ENCODE measurements at regions not wholly inside any gene's neighbourhood (a gene's known extent, or its start where the extent isn't known, plus 50 kb on each side); places are given as distances from the start of the nearest gene placed in this dataset.

- no peak overlapping the region for H3K4ac ChIP-seq (replicated peaks; ENCODE audit: insufficient read length, low read depth, low read length)
- H3K14ac ChIP-seq (ENCODE audit: insufficient read length), result no peak overlapping the region
- no peak overlapping the region for H2BK120ac ChIP-seq (replicated peaks; ENCODE audit: low read depth, low read length)
- H3K56ac ChIP-seq (replicated peaks; ENCODE audit: insufficient read length, low read depth, low read length), result no peak overlapping the region
- H3K9me3 ChIP-seq (ENCODE audit: insufficient read depth in 2 of 2, low read depth in 1 of 2, low read length in 1 of 2), result peaks cover 0 to 2% of the 10 kb centered on the region in 2 experiments; a peak in 1 of 4 replicates
- H3K4me1 ChIP-seq (replicated peaks in 1 of 4; ENCODE audit: control insufficient read depth in 3 of 4, insufficient read depth in 4 of 4, low read length in 3 of 4), result no peaks in the 10 kb centered on the region
- H3K79me2 ChIP-seq (ENCODE audit: control insufficient read depth in 1 of 2, insufficient read depth in 2 of 2, low read length in 2 of 2), result no peaks in the 10 kb centered on the region
- FAIRE-seq (no peak), DNase-seq (ENCODE audit: low read depth in 1 of 2, low spot score in 2 of 2) (no peak)
- no peak overlapping the region for H4K91ac ChIP-seq (replicated peaks; ENCODE audit: insufficient read length, low read length)
- H3K23ac ChIP-seq (ENCODE audit: insufficient read length), result no peak overlapping the region
- CTCF ChIA-PET (ENCODE audit: partially characterized antibody), result no interaction called here
- no peak overlapping the region for H3K18ac ChIP-seq (ENCODE audit: extremely low read depth, low read length)
- H2BK12ac ChIP-seq (ENCODE audit: low read depth, low read length), result no peak overlapping the region
- H3K4me3 ChIP-seq (ENCODE audit: extremely low read depth in 1 of 4, insufficient read depth in 2 of 4, low read depth in 3 of 4, low read length in 4 of 4), result no peak overlapping the region
- H2AK5ac ChIP-seq (ENCODE audit: low read depth, low read length), result no peak overlapping the region
- no peak overlapping the region for H2BK15ac ChIP-seq (ENCODE audit: low read length)
- no peak overlapping the region for H3K9ac ChIP-seq (replicated peaks in 1 of 4; ENCODE audit: extremely low read depth in 1 of 4, low read depth in 3 of 4, low read length in 3 of 4)
- no peaks in the 10 kb centered on the region for H3K79me1 ChIP-seq (ENCODE audit: low read depth, low read length)
- H3K27me3 ChIP-seq (replicated peaks in 1 of 4; ENCODE audit: control insufficient read depth in 3 of 4, extremely low read depth in 1 of 4, insufficient read depth in 3 of 4, low read length in 3 of 4), result no peaks in the 10 kb centered on the region
- 88% methylated on average over 1 of the region's 1 CpG; no CpG with 5 or more reads in 1 of the 2 experiments for WGBS, 2 experiments (ENCODE audit: extremely low coverage in 1 of 2, insufficient coverage in 1 of 2, insufficient read length in 1 of 2, insufficient replicate concordance in 2 of 2, low coverage in 1 of 2, low lambda C conversion rate in 2 of 2, missing lambda C conversion rate in 1 of 2)
- no peak overlapping the region for H2BK20ac ChIP-seq (ENCODE audit: low read length)
- no peak overlapping the region for H3K27ac ChIP-seq (ENCODE audit: low read depth, low read length)
- no peak overlapping the region for H2AFZ ChIP-seq (ENCODE audit: low read length)
- H4K8ac ChIP-seq (ENCODE audit: extremely low read depth, insufficient read depth, low read length), result no peak overlapping the region
- H2BK5ac ChIP-seq (ENCODE audit: low read depth, low read length), result no peak overlapping the region
- no peak overlapping the region for H3K4me2 ChIP-seq (ENCODE audit: insufficient read depth in 1 of 2, low read depth in 2 of 2, low read length in 2 of 2)
- no peak overlapping the region for H4K5ac ChIP-seq (ENCODE audit: insufficient read length, low read depth, low read length)
- no peaks in the 10 kb centered on the region for H3K36me3 ChIP-seq (ENCODE audit: control insufficient read depth in 2 of 4, insufficient read depth in 4 of 4, low read length in 3 of 4)
- H4K20me1 ChIP-seq (replicated peaks in 1 of 2; ENCODE audit: control insufficient read depth in 1 of 2, insufficient read depth in 2 of 2, low read length in 2 of 2), result no peaks in the 10 kb centered on the region
- POLR2A ChIA-PET (ENCODE audit: partially characterized antibody), result no interaction called here
- H3K23me2 ChIP-seq (ENCODE audit: low read depth, low read length), result no peaks in the 10 kb centered on the region
- TF ChIP-seq TBP (IDR thresholded peaks at IDR 0.05; ENCODE audit: low read depth, low read length), result no peak
- TF ChIP-seq TCF12 (IDR thresholded peaks at IDR 0.05; ENCODE audit: low read depth, low read length), result no peak
- no peak for TF ChIP-seq SP2 (IDR thresholded peaks at IDR 0.05; ENCODE audit: low read length)
- TF ChIP-seq RXRA (IDR thresholded peaks at IDR 0.05; ENCODE audit: insufficient read depth, low read depth, low read length), result no peak
- no peak for TF ChIP-seq RBBP5 (IDR thresholded peaks at IDR 0.05; ENCODE audit: borderline replicate concordance, low read depth, low read length)
- TF ChIP-seq FOSL1 (IDR thresholded peaks at IDR 0.05; ENCODE audit: insufficient read depth, low read depth, low read length), result no peak
- no peak for TF ChIP-seq GTF2F1 (IDR thresholded peaks at IDR 0.05; ENCODE audit: borderline replicate concordance, low read depth, low read length)
- no peak for TF ChIP-seq KDM5A (IDR thresholded peaks at IDR 0.05; ENCODE audit: low read length)
- TF ChIP-seq TEAD4 (IDR thresholded peaks at IDR 0.05; ENCODE audit: low read depth, low read length), result no peak
- TF ChIP-seq GABPA (IDR thresholded peaks at IDR 0.05; ENCODE audit: borderline replicate concordance, insufficient read depth, low read length), result no peak
- TF ChIP-seq ATF3 (IDR thresholded peaks at IDR 0.05; ENCODE audit: insufficient read depth, low read depth, low read length), result no peak
- TF ChIP-seq ASH2L (IDR thresholded peaks at IDR 0.05; ENCODE audit: low read length), result no peak
- no peak for TF ChIP-seq RFX5 (IDR thresholded peaks at IDR 0.05; ENCODE audit: borderline replicate concordance, low read depth, low read length)
- no peak for TF ChIP-seq TAF1 (IDR thresholded peaks at IDR 0.05; ENCODE audit: low read depth, low read length)
- TF ChIP-seq BRCA1 (IDR thresholded peaks at IDR 0.05; ENCODE audit: low read depth, low read length), result no peak
- no peak for TF ChIP-seq CBX8 (IDR thresholded peaks at IDR 0.05; ENCODE audit: borderline replicate concordance, low read depth, low read length)
These were observed 283.9 kb upstream of the THBS1 start for GRCh38 chr15:39296955-39297354.
